ENCODE measurements at regions not wholly inside any gene's neighbourhood (a gene's known extent, or its start where the extent isn't known, plus 50 kb on each side); places are given as distances from the start of the nearest gene placed in this dataset.

GRCh38 chr4:71259911-71260331 lies 78.9 kb upstream of the SLC4A4 start:
- TF ChIP-seq CTCF (conservative IDR thresholded peaks at IDR 0.05; ENCODE audit: low read length) (no peak), EZH2phosphoT487 (IDR thresholded peaks at IDR 0.05; ENCODE audit: borderline replicate concordance, low read depth, low read length) (no peak)
